GM19468 (cell line): ENCODE measurements at regions not wholly inside any gene's neighbourhood (a gene's known extent, or its start where the extent isn't known, plus 50 kb on each side); places are given as distances from the start of the nearest gene placed in this dataset.
"Not testable (repeated sequence)": the region's sequence is repeated elsewhere in the genome, so short reads cannot be mapped to it uniquely, and the experiment has no call there.

Source experiments
- ATAC-seq: cut with Tn5 transposase; IDR thresholded peaks from one replicate; pipeline ENCODE4 v1.9.1; 2021; ENCODE audit warnings: mild to moderate bottlenecking, moderate library complexity, moderate number of reproducible peaks; ENCODE audit not compliant: unreplicated experiment; ENCODE audit errors: extremely low read depth

- no peak for ATAC-seq
Observed at GRCh38 chr4:77434299-77435092, 171.1 kb upstream of the CXCL13 start.

GRCh38 chr4:77437079-77437478 lies 168.5 kb upstream of the CXCL13 start:
- ATAC-seq = no peak

GRCh38 chr4:77438549-77438948 lies 167.1 kb upstream of the CXCL13 start:
- ATAC-seq = no peak

DNA sequence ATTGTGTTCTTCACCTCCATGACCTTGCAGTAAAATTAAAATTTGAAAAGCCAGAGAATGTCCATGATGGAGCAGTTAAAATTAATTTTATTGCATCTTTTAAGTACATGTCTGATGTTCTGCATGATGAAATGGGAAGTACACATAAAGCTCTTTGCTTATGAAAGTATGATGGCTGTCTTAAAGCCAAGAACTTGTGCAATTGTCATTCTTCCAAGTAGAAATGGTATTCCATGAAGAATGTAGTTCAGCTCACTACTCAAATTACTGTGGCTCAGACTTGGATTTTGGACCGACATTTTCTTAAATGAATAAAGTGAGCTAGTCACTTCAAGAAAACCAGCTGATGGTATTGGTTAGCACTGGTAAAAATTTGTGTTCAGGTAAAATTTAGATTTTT lies 161.7 kb upstream of the CXCL13 start:
- ATAC-seq = no peak

DNA sequence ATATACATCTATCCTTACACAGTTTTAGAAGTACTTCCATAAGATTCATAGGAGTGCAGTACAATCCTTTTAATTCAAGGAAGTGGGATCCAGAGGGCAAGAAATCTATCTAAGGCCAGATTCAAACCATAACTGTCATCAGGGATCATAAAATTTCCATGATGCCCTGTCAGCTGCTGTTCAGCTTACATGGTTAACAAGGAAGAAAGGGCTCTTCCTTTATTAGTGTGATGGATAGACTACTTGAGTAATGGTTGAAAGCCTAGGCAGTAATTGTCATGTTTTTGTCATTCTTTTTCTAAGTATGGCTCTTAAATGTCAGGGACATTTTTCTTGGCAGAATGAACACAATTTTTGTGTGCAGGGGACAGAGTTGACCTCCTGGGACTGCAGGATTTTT lies 159.8 kb upstream of the CXCL13 start:
- ATAC-seq = no peak

DNA sequence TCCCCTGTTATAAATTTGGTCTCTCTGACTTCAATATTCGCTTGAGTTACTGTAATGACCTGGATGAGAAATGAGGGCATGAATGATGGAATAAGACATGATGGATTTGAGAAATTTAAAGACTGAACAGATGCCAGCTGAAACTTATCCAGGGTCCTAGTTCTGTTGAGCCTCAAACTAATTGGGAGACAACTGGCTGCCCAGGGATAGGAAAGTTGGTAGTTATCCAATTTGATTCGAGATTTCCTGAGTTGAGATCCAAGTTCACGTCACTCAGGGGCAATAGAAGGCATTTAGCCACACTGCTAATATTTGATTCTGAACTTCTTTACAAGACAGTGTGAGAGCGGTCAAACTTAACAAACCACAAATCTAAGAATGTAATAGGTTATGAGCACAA lies 159.0 kb upstream of the CXCL13 start:
- no peak for ATAC-seq

- ATAC-seq = no peak
Observed at GRCh38 chr4:77449171-77449570, 156.4 kb upstream of the CXCL13 start.

DNA sequence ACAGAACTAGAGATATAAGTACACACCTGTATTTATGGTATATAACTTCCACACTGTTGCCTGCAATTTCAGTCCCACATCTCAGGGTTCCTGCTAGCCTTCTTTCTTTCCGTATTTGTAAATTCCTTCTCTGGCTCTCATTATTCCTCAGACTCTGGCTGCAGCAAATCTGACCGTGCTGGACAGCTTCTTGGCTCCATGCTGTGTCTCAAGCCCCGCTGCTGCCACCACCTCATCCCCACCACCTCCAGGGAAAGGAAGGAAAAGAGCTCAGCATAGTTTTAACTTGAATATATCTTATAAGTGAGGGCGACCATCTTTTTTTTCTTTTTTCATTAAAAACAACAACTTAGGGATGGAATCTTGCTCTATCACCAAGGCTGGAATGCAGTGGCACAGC lies 155.6 kb upstream of the CXCL13 start:
- no peak for ATAC-seq

DNA sequence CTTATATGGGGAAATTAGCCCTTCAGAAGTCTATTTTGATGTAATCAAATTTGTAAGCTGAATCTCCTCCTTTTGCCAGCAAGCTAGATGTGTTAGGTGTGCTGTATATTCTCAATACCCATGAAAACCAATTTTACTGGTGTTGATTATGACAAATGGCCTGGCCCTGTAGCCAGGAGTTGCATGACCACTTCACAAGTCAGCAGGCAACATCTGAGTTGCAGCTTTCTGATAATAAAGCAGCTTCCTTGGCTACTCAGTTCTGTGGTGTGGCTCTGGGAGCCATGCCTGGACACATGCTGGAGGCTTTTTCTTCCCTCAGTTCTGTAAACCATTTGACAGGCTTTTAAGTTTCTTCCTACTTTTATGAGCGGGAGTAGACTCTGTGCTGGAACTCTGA lies 154.1 kb upstream of the CXCL13 start:
- ATAC-seq = no peak

DNA sequence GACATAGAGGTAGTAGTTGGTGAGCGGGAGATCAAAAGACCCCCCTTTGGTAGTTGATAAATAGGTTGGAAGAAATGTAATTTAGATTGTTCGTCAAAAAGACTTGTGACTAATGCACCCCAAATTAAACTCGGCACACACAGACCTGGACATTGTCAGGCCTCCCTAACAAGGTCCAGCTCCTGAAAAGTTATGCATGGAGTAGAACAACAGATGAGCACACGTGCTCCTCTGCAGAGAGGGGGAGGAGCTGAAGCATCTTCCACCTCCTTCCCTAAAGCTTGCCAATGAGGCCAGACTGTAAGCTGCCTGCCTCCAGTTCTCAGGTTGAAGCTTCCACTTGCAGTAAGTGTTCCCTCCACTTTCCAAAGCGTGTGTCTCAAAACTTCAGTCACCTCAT lies 153.5 kb upstream of the CXCL13 start:
- not testable (repeated sequence) for ATAC-seq

- ATAC-seq = no peak
Observed at GRCh38 chr4:77453911-77454310, 151.7 kb upstream of the CXCL13 start.

DNA sequence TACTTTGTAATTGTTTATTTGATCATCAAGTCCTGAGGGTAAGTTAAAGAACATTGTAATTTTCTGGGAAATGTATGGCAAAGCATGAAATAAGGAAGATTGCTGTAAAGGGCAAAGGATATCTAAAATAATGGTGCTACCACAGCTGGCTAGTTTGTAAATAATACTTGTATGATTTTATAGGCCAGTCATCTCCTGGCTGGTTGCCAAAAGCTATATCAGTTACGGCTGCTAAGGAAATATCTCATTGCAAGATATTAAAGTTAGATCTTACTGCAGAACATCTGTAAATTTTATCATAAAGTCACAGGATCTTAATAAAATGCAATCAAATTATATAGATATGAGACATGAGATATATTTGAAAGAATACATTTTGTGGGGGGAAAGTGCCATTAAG lies 150.8 kb upstream of the CXCL13 start:
- no peak for ATAC-seq

- ATAC-seq = not testable (repeated sequence)
Observed at GRCh38 chr4:77464100-77464499, 141.5 kb upstream of the CXCL13 start.

- no peak for ATAC-seq
Observed at GRCh38 chr4:77465271-77465670, 140.3 kb upstream of the CXCL13 start.

DNA sequence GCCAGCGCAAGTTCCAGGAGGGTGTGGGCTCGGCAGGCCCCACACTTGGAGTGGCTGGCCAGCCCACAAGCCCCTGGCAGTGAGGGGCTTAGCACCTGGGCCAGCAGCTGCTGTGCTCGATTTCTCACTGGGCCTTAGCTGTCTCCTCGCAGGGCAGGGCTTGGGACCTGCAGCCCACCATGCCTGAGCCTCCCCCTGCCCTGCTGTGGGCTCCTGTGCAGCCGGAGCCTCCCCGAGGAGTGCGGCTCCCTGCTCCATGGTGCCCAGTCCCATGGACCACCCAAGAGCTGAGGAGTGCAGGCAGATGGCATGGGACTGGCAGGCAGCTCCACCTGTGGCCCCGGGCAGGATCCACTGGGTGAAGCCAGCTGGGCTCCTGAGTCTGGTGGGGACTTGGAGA lies 139.2 kb upstream of the CXCL13 start:
- ATAC-seq = no peak

- no peak for ATAC-seq
Observed at GRCh38 chr4:77471821-77472495, 133.7 kb upstream of the CXCL13 start.

DNA sequence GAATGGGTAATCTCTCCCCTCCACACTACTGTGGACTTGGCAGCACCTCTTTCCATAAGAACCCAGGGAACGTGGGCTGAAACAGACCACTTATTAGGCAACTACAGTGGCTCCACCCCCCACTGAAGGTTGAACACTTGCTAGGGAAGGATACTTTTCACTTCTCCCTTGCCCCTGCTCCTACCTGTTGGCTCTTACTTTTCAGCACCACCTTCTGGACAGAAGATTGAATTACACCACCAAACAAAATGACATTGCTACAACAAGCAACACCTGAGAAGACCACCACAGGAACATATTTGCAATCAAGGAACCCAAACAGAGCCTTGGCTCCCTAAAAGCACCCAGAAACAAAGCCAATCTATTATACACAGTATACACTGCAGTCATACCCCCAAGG lies 132.1 kb upstream of the CXCL13 start:
- ATAC-seq = no peak

- ATAC-seq = no peak
Observed at GRCh38 chr4:77481856-77482255, 123.8 kb upstream of the CXCL13 start.

- no peak for ATAC-seq
Observed at GRCh38 chr4:77488882-77489281, 116.7 kb upstream of the CXCL13 start.

- no peak for ATAC-seq
Observed at GRCh38 chr4:77493120-77493752, 112.4 kb upstream of the CXCL13 start.

DNA sequence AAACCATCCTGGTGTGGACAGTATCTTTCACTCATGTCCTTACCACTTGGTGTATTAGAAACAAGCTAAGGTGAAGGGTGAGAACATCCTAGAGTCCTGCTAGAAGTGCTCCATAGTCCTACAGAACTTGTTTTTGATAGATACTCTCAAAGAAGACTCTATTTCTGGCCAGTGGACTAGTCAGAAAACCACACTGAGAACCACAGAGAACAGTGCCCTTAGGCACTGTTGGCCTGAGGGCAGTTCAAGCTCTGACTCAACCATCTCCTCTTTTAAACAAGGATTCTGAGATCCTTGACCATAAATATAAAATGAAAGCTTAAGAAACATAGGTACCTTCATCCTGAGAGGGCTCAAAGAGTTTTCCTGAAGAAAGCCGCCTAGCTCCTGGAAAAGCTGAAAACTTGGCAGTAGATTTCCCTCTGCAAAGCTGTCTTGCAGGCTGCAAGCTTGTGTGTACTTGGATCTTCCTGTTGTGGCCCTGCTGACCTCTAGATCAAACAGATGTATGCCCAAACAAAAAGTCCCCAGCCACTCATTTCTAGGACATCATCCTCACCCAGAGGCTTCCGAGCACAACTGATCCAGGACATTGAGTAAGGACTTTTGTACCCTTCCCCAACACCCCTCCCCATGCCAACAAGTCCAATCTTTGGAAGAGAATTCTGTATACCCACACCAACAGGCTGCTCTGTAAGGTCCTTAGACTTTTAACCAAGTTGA lies 111.6 kb upstream of the CXCL13 start:
- ATAC-seq = no peak
